ENCODE measurements at regions not wholly inside any gene's neighbourhood (a gene's known extent, or its start where the extent isn't known, plus 50 kb on each side); places are given as distances from the start of the nearest gene placed in this dataset.

- no peak for DNase-seq
Measured at GRCh38 chr21:35886887-35887286, 173.4 kb downstream of the SETD4 start.

- peak; percentile 25 for DNase-seq
Measured at GRCh38 chr21:35885942-35886541, 174.3 kb downstream of the SETD4 start.

GRCh38 chr21:35882791-35883240 lies 177.5 kb downstream of the SETD4 start:
- DNase-seq, result no peak

GRCh38 chr21:35873441-35873840 lies 186.9 kb downstream of the SETD4 start:
- DNase-seq, result no peak

GRCh38 chr21:35871906-35872305 lies 188.4 kb downstream of the SETD4 start:
- DNase-seq, result no peak

GRCh38 chr21:35868869-35869223 lies 191.5 kb downstream of the SETD4 start:
- DNase-seq, result no peak

- DNase-seq, result no peak
Measured at GRCh38 chr21:35868005-35868868, 192.1 kb downstream of the SETD4 start.

GRCh38 chr21:35864039-35864438 lies 196.3 kb downstream of the SETD4 start:
- no peak for DNase-seq

- no peak for DNase-seq
Measured at GRCh38 chr21:35862969-35863368, 197.4 kb downstream of the SETD4 start.

- peak; percentile 2 for DNase-seq
Measured at GRCh38 chr21:35861661-35862060, 198.7 kb downstream of the SETD4 start.

GRCh38 chr21:35860189-35860869 lies 200.0 kb downstream of the SETD4 start:
- DNase-seq, result no peak

GRCh38 chr21:35859677-35860076 lies 200.6 kb downstream of the SETD4 start:
- DNase-seq, result no peak

- no peak for DNase-seq
Measured at GRCh38 chr21:35857095-35857494, 203.2 kb downstream of the SETD4 start.

- DNase-seq, result no peak
Measured at GRCh38 chr21:35855484-35855883, 204.8 kb downstream of the SETD4 start.

GRCh38 chr21:35854281-35854680 lies 206.0 kb downstream of the SETD4 start:
- no peak for DNase-seq

- no peak for DNase-seq
Measured at GRCh38 chr21:35853321-35854239, 206.7 kb downstream of the SETD4 start.

GRCh38 chr21:35852820-35853219 lies 207.5 kb downstream of the SETD4 start:
- DNase-seq, result no peak

GRCh38 chr21:35850542-35851103 lies 209.7 kb downstream of the SETD4 start:
- DNase-seq, result no peak

- DNase-seq, result no peak
Measured at GRCh38 chr21:35850029-35850428, 210.3 kb downstream of the SETD4 start.

GRCh38 chr21:35849144-35849543 lies 211.2 kb downstream of the SETD4 start:
- no peak for DNase-seq

- no peak for DNase-seq
Measured at GRCh38 chr21:35843911-35844667, 216.2 kb downstream of the SETD4 start.

- no peak for DNase-seq
Measured at GRCh38 chr21:35840949-35841348, 219.4 kb downstream of the SETD4 start.
